ENCODE measurements at regions not wholly inside any gene's neighbourhood (a gene's known extent, or its start where the extent isn't known, plus 50 kb on each side); places are given as distances from the start of the nearest gene placed in this dataset.

DNA sequence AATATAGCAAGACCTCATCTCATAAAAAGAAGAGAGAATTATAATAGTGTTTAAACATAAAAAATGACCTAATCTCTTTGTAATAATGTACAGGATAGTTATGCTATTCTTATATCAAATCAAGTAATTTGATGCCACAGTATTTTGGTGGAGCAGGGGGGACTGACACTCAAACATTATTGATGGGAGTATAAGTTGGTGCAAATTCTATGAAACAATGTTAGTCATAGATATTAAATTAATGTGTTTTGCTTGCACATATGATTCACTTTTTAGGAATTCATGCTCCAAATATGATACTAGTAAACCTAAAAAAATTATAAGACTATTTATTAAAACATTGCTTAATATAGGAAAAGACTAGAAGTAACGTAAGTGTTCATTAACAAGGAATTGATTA is 256.1 kb upstream of the SYT4 start:
- no peak overlapping the region for H3K4me3 Mint-ChIP-seq (ENCODE audit: low read depth, unreplicated experiment)
- no peaks in the 10 kb centered on the region for H3K36me3 Mint-ChIP-seq (ENCODE audit: insufficient read depth, unreplicated experiment)
- no TSS peak for BruUV-seq (replicated peaks)
- TF ChIP-seq CTCF (IDR thresholded peaks at IDR 0.05; ENCODE audit: unreplicated experiment), result no peak
- H3K27ac Mint-ChIP-seq (ENCODE audit: unreplicated experiment), result no peak overlapping the region
- CTCF ChIA-PET, result no interaction called here
- H3K9me3 Mint-ChIP-seq (ENCODE audit: low read depth, unreplicated experiment), result peaks cover 5% of the 10 kb centered on the region
- intact Hi-C loops (cut with micrococcal nuclease; ENCODE audit: unreplicated experiment), result no loop called here
- no peaks in the 10 kb centered on the region for H3K27me3 Mint-ChIP-seq (ENCODE audit: unreplicated experiment)
- DNase-seq, result no peak
- peaks cover 18% of the 10 kb centered on the region for H3K4me1 Mint-ChIP-seq (ENCODE audit: low read depth, unreplicated experiment)

- Mint-ChIP-seq H3K4me1 (ENCODE audit: low read depth, unreplicated experiment) (peaks cover 18% of the 10 kb centered on the region), H3K4me3 (ENCODE audit: low read depth, unreplicated experiment) (no peak overlapping the region), H3K36me3 (ENCODE audit: insufficient read depth, unreplicated experiment) (no peaks in the 10 kb centered on the region), H3K9me3 (ENCODE audit: low read depth, unreplicated experiment) (peaks cover 5% of the 10 kb centered on the region), H3K27ac (ENCODE audit: unreplicated experiment) (no peak overlapping the region), H3K27me3 (ENCODE audit: unreplicated experiment) (no peaks in the 10 kb centered on the region)
- no peak for DNase-seq
- intact Hi-C loops (cut with micrococcal nuclease; ENCODE audit: unreplicated experiment), result no loop called here
- no TSS peak for BruUV-seq (replicated peaks)
- no peak for TF ChIP-seq CTCF (IDR thresholded peaks at IDR 0.05; ENCODE audit: unreplicated experiment)
- CTCF ChIA-PET, result interaction anchor here (0.6 to 0.8 kb wide), 2 partner anchors 15 to 114 kb away, joined by 4 to 5 read pairs; no protein-coding TSS in a partner anchor
Observed at GRCh38 chr18:43534511-43534910, 257.2 kb upstream of the SYT4 start.

GRCh38 chr18:43539862-43540261 is 262.6 kb upstream of the SYT4 start:
- Mint-ChIP-seq H3K4me1 (ENCODE audit: low read depth, unreplicated experiment) (peaks cover 11% of the 10 kb centered on the region), H3K27ac (ENCODE audit: unreplicated experiment) (no peak overlapping the region), H3K9me3 (ENCODE audit: low read depth, unreplicated experiment) (peaks cover 5% of the 10 kb centered on the region), H3K4me3 (ENCODE audit: low read depth, unreplicated experiment) (no peak overlapping the region), H3K36me3 (ENCODE audit: insufficient read depth, unreplicated experiment) (no peaks in the 10 kb centered on the region), H3K27me3 (ENCODE audit: unreplicated experiment) (no peaks in the 10 kb centered on the region)
- no peak for TF ChIP-seq CTCF (IDR thresholded peaks at IDR 0.05; ENCODE audit: unreplicated experiment)
- CTCF ChIA-PET, result no interaction called here
- BruUV-seq (replicated peaks), result no TSS peak
- DNase-seq, result no peak
- intact Hi-C loops (cut with micrococcal nuclease; ENCODE audit: unreplicated experiment), result loop anchor here (5.0 kb wide), 1 partner anchor 47 kb away; no protein-coding TSS in a partner anchor

- no peak for DNase-seq
- no peak overlapping the region for H3K4me3 Mint-ChIP-seq (ENCODE audit: low read depth, unreplicated experiment)
- no peak overlapping the region for H3K27ac Mint-ChIP-seq (ENCODE audit: unreplicated experiment)
- no peaks in the 10 kb centered on the region for H3K9me3 Mint-ChIP-seq (ENCODE audit: low read depth, unreplicated experiment)
- peaks cover 8% of the 10 kb centered on the region for H3K4me1 Mint-ChIP-seq (ENCODE audit: low read depth, unreplicated experiment)
- intact Hi-C loops (cut with micrococcal nuclease; ENCODE audit: unreplicated experiment), result no loop called here
- BruUV-seq (replicated peaks), result no TSS peak
- TF ChIP-seq CTCF (IDR thresholded peaks at IDR 0.05; ENCODE audit: unreplicated experiment), result no peak
- CTCF ChIA-PET, result no interaction called here
- H3K27me3 Mint-ChIP-seq (ENCODE audit: unreplicated experiment), result no peaks in the 10 kb centered on the region
- no peaks in the 10 kb centered on the region for H3K36me3 Mint-ChIP-seq (ENCODE audit: insufficient read depth, unreplicated experiment)
Observed at GRCh38 chr18:43542016-43542415, 264.7 kb upstream of the SYT4 start.
